Keratinocyte (primary cell): ENCODE measurements at regions not wholly inside any gene's neighbourhood (a gene's known extent, or its start where the extent isn't known, plus 50 kb on each side); places are given as distances from the start of the nearest gene placed in this dataset.

Experiments used
- DNase-seq: peaks from one replicate; pipeline ENCODE4 v3.0.0-alpha.2; 2011; ENCODE audit warnings: low read depth, missing footprints, low spot score
- FAIRE-seq: peaks from 2 replicates; lab custom pipeline; 2011; peaks lifted over from hg19 to GRCh38; lab: Jason Lieb, UNC
- H2AFZ ChIP-seq: 2 replicates; pipeline ENCODE4 v1.6.0; 2012; ENCODE audit warnings: low read length, control low read depth, inconsistent platforms; ENCODE audit not compliant: control insufficient read depth
- H3K27ac ChIP-seq: 2 replicates; pipeline ENCODE4 v1.5.1; 2011; ENCODE audit warnings: low read length; ENCODE audit not compliant: control insufficient read depth, insufficient read depth
- H3K27me3 ChIP-seq: 3 replicates; pipeline ENCODE4 v1.6.0; 2011; ENCODE audit warnings: low read length; ENCODE audit not compliant: control insufficient read depth, insufficient read depth; ENCODE audit errors: extremely low read depth
- H3K36me3 ChIP-seq, 2 experiments: 2 replicates in 1 of 2; 3 replicates in 1 of 2; pipeline ENCODE4 v1.5.1; 2011; ENCODE audit warnings: low read length in 2 of 2, mild to moderate bottlenecking in 1 of 2; ENCODE audit not compliant: control insufficient read depth in 2 of 2, insufficient read depth in 2 of 2; ENCODE audit errors: extremely low read depth in 1 of 2
- H3K4me1 ChIP-seq: 3 replicates; pipeline ENCODE4 v1.5.1; 2011; ENCODE audit warnings: low read length; ENCODE audit not compliant: control insufficient read depth, insufficient read depth; ENCODE audit errors: extremely low read depth
- H3K4me2 ChIP-seq: 3 replicates; pipeline ENCODE4 v1.6.0; 2011; ENCODE audit warnings: low read depth, low read length; ENCODE audit not compliant: control insufficient read depth, insufficient read depth; ENCODE audit errors: extremely low read depth
- H3K4me3 ChIP-seq, 3 experiments: fragments of 200-600 bp in 1 of 3; sonication (generic) in 1 of 3; 2 replicates in 2 of 3; 3 replicates in 1 of 3; pipeline ENCODE4 v1.5.1; 2011 to 2016; ENCODE audit warnings: low read length in 3 of 3, mild to moderate bottlenecking in 3 of 3, control low read depth in 2 of 3, inconsistent platforms in 1 of 3, low read depth in 1 of 3, mixed read lengths in 1 of 3, mixed run types in 1 of 3, moderate library complexity in 1 of 3; ENCODE audit not compliant: control insufficient read depth in 2 of 3, insufficient read depth in 2 of 3; ENCODE audit errors: extremely low read depth in 1 of 3
- H3K79me2 ChIP-seq: 2 replicates; pipeline ENCODE4 v1.6.0; 2012; ENCODE audit warnings: low read length; ENCODE audit not compliant: control insufficient read depth, insufficient read depth
- H3K9ac ChIP-seq: 3 replicates; pipeline ENCODE4 v1.6.0; 2011; ENCODE audit warnings: low read length; ENCODE audit not compliant: control insufficient read depth, insufficient read depth; ENCODE audit errors: extremely low read depth
- H3K9me1 ChIP-seq: 3 replicates; pipeline ENCODE4 v1.6.0; 2011; ENCODE audit warnings: low read length; ENCODE audit not compliant: control insufficient read depth, insufficient read depth; ENCODE audit errors: extremely low read depth
- H3K9me3 ChIP-seq: 2 replicates; pipeline ENCODE4 v1.5.1; 2012; ENCODE audit warnings: low read depth, low read length; ENCODE audit not compliant: control insufficient read depth
- H4K20me1 ChIP-seq: 3 replicates; pipeline ENCODE4 v1.6.0; 2011; ENCODE audit warnings: low read length; ENCODE audit not compliant: control insufficient read depth, insufficient read depth; ENCODE audit errors: extremely low read depth
- EZH2 ChIP-seq: IDR thresholded peaks from one replicate; pipeline ENCODE4 v1.6.1; 2012; ENCODE audit warnings: inconsistent platforms, mild to moderate bottlenecking, low read length, moderate library complexity
- dilution Hi-C: fragments of 300-500 bp; cut with MboI; formaldehyde crosslinking; loops from one replicate; pipeline ENCODE4 v1.7.0; 2020; ENCODE audit warnings: low sequenced_read_pairs; ENCODE audit not compliant: extremely low pct_ligation_motif_present
- TF ChIP-seq, protein P1 (sequence below), 3 experiments: IDR thresholded peaks in 1 of 3; conservative IDR thresholded peaks in 1 of 3; optimal IDR thresholded peaks in 1 of 3; 2 replicates in 2 of 3; 3 replicates in 1 of 3; pipeline versions ENCODE3 to v1.5.1; 2011; ENCODE audit warnings: low read length in 3 of 3, mild to moderate bottlenecking in 3 of 3, moderate library complexity in 2 of 3, control low read depth in 1 of 3, inconsistent platforms in 1 of 3; ENCODE audit not compliant: insufficient read depth in 2 of 3; ENCODE audit errors: extremely low read depth in 1 of 3

DNA sequence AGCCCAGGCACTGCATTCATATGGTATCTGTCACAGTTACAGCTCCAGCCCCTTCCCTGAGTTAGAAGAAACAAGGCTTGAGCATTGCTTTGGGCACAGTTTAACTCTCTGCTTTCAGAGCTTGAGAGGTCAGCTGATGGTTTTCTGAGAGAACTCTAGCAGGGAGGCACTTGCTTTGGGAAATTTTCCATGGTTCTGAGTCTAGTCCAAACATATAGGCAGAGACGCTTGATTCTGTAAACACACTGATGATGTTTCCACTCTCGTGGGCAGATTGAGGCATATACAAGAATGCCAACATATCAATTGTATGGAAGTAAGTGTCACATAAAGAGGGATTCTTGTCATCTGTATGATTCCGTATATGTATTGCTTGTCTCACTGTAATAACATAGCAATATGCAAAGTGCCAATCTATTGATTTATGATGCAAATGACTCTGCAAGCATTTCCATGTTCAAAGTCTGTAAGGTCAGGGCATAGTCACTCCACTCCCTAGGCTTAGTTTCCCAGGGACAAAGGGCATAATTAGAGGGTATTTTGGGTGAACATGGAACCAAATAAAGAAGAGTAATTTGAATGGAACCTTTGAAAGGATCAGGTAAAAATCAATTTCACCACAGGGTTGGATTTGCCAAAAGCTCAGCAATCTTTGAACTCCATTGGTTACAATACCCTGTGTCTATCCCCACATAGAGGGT is 239.0 kb downstream of the INHBA start:
- Histone ChIP-seq H3K36me3 (no peaks in the 10 kb centered on the region), H3K27me3 (no peaks in the 10 kb centered on the region), H3K79me2 (no peaks in the 10 kb centered on the region), H3K4me1 (no peaks in the 10 kb centered on the region), H3K9me1 (no peaks in the 10 kb centered on the region), H3K4me3 (no peak overlapping the region), H2AFZ (no peak overlapping the region), H3K9me3 (no peaks in the 10 kb centered on the region), H3K27ac (no peak overlapping the region), H3K9ac (no peak overlapping the region), H3K4me2 (no peak overlapping the region), H4K20me1 (no peaks in the 10 kb centered on the region)
- TF ChIP-seq EZH2 = no peak
- TF ChIP-seq, protein P1, sequence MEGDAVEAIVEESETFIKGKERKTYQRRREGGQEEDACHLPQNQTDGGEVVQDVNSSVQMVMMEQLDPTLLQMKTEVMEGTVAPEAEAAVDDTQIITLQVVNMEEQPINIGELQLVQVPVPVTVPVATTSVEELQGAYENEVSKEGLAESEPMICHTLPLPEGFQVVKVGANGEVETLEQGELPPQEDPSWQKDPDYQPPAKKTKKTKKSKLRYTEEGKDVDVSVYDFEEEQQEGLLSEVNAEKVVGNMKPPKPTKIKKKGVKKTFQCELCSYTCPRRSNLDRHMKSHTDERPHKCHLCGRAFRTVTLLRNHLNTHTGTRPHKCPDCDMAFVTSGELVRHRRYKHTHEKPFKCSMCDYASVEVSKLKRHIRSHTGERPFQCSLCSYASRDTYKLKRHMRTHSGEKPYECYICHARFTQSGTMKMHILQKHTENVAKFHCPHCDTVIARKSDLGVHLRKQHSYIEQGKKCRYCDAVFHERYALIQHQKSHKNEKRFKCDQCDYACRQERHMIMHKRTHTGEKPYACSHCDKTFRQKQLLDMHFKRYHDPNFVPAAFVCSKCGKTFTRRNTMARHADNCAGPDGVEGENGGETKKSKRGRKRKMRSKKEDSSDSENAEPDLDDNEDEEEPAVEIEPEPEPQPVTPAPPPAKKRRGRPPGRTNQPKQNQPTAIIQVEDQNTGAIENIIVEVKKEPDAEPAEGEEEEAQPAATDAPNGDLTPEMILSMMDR (optimal IDR thresholded peaks at IDR 0.05 in 1 of 3, IDR thresholded peaks at IDR 0.05 in 1 of 3, conservative IDR thresholded peaks at IDR 0.05 in 1 of 3; ENCODE audit: extremely low read depth in 1 of 3, insufficient read depth in 2 of 3, low read length in 3 of 3) = no peak
- FAIRE-seq (no peak), DNase-seq (no peak)
- dilution Hi-C loops = no loop called here

DNA sequence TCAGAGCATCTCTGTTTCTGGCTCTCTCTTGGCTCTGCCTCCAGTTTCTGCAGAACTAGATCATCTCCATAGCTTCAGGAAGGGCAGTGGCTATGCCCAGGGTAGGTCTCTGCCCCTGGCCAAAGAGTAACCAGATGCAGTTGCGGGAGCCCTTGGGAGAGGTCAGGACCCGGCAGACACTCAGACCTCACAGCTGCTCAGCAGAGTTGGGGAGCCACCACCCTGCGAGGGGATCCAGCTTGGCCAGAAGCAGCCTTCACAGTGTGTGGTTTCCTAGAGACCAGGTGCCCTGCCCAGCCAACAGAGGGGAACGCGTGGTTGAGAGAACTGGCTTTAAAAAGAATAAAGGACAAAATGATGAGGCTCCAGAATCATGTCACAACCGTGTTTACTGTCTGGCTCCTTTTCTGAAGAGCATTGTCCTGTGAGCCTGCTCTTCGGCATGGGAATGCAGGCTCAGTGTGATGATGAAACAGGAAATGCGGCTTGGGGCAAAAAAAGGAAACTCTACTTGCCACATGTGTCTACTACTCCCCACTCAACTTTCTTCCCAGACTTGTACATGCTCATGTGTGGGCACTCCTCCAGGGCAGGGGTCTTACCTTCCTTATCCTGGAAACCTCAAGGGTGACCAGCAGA is 243.1 kb downstream of the INHBA start:
- Histone ChIP-seq H3K27ac (no peak overlapping the region), H3K9me3 (no peaks in the 10 kb centered on the region), H4K20me1 (no peaks in the 10 kb centered on the region), H3K27me3 (no peaks in the 10 kb centered on the region), H2AFZ (no peak overlapping the region), H3K36me3 (no peaks in the 10 kb centered on the region), H3K9ac (no peak overlapping the region), H3K4me2 (no peak overlapping the region), H3K4me3 (no peak overlapping the region), H3K79me2 (no peaks in the 10 kb centered on the region), H3K4me1 (no peaks in the 10 kb centered on the region), H3K9me1 (no peaks in the 10 kb centered on the region)
- TF ChIP-seq EZH2 = no peak
- TF ChIP-seq, protein P1 (optimal IDR thresholded peaks at IDR 0.05 in 1 of 3, IDR thresholded peaks at IDR 0.05 in 1 of 3, conservative IDR thresholded peaks at IDR 0.05 in 1 of 3; ENCODE audit: extremely low read depth in 1 of 3, insufficient read depth in 2 of 3, low read length in 3 of 3) = no peak
- DNase-seq = no peak
- FAIRE-seq = no peak
- dilution Hi-C loops = no loop called here
